NT2/D1 (cell line): ENCODE measurements at regions not wholly inside any gene's neighbourhood (a gene's known extent, or its start where the extent isn't known, plus 50 kb on each side); places are given as distances from the start of the nearest gene placed in this dataset.

Source experiments
- DNase-seq: peaks from one replicate; pipeline ENCODE4 v3.0.0-alpha.2; 2011; ENCODE audit warnings: low read depth, low spot score
- H3K27me3 ChIP-seq: 2 replicates; pipeline ENCODE4 v1.6.0; 2011; ENCODE audit warnings: mild to moderate bottlenecking; ENCODE audit not compliant: insufficient read length, insufficient read depth
- H3K36me3 ChIP-seq: 2 replicates; pipeline ENCODE4 v1.6.1; 2011; ENCODE audit warnings: mild to moderate bottlenecking, low read length, mixed read lengths; ENCODE audit not compliant: insufficient read depth, insufficient read length
- H3K4me1 ChIP-seq: 2 replicates; pipeline ENCODE4 v1.5.1; 2011; ENCODE audit not compliant: insufficient read depth, insufficient read length
- H3K4me3 ChIP-seq: 2 replicates; pipeline ENCODE4 v1.5.1; 2011; ENCODE audit warnings: low read depth; ENCODE audit not compliant: insufficient read length
- H3K9ac ChIP-seq: 2 replicates; pipeline ENCODE4 v1.6.0; 2011; ENCODE audit warnings: low read depth; ENCODE audit not compliant: insufficient read length
- H3K9me3 ChIP-seq: 2 replicates; pipeline ENCODE4 v1.5.1; 2011; ENCODE audit warnings: mild to moderate bottlenecking, low read length; ENCODE audit not compliant: insufficient read depth
- SUZ12 ChIP-seq: IDR thresholded peaks from 2 replicates; pipeline ENCODE4 v1.6.1; 2011; ENCODE audit not compliant: insufficient read length, insufficient read depth; ENCODE audit errors: extremely low read depth
- YY1 ChIP-seq: IDR thresholded peaks from 2 replicates; pipeline ENCODE4 v1.6.1; 2011; ENCODE audit not compliant: insufficient read length, insufficient read depth
- ZNF274 ChIP-seq: IDR thresholded peaks from 2 replicates; pipeline ENCODE4 v1.6.1; 2011; ENCODE audit warnings: mild to moderate bottlenecking, low read depth, low read length

GRCh38 chr1:201660931-201661822 is 122.2 kb downstream of the NAV1 start:
- DNase-seq, result no peak
- H3K9me3 ChIP-seq, result no peaks in the 10 kb centered on the region
- H3K4me3 ChIP-seq, result no peak overlapping the region
- H3K27me3 ChIP-seq, result no peaks in the 10 kb centered on the region
- TF ChIP-seq YY1 (no peak), SUZ12 (no peak), ZNF274 (no peak)
- H3K9ac ChIP-seq, result no peak overlapping the region
- H3K4me1 ChIP-seq, result peaks cover 15% of the 10 kb centered on the region
- H3K36me3 ChIP-seq, result no peaks in the 10 kb centered on the region

- TF ChIP-seq ZNF274 (no peak), SUZ12 (no peak), YY1 (no peak)
- Histone ChIP-seq H3K36me3 (no peaks in the 10 kb centered on the region), H3K4me1 (peaks cover 15% of the 10 kb centered on the region), H3K27me3 (no peaks in the 10 kb centered on the region), H3K4me3 (no peak overlapping the region), H3K9me3 (no peaks in the 10 kb centered on the region), H3K9ac (no peak overlapping the region)
- no peak for DNase-seq
Measured at GRCh38 chr1:201661823-201662359, 123.0 kb downstream of the NAV1 start.

- H3K4me1 ChIP-seq, result peaks cover 15% of the 10 kb centered on the region
- no peaks in the 10 kb centered on the region for H3K36me3 ChIP-seq
- DNase-seq, result no peak
- no peaks in the 10 kb centered on the region for H3K9me3 ChIP-seq
- no peaks in the 10 kb centered on the region for H3K27me3 ChIP-seq
- TF ChIP-seq YY1 (no peak), ZNF274 (no peak), SUZ12 (no peak)
- H3K4me3 ChIP-seq, result no peak overlapping the region
- H3K9ac ChIP-seq, result no peak overlapping the region
Measured at GRCh38 chr1:201662646-201663045, 123.7 kb downstream of the NAV1 start.

GRCh38 chr1:201663491-201664113 is 124.7 kb downstream of the NAV1 start:
- Histone ChIP-seq H3K4me1 (peaks cover 15% of the 10 kb centered on the region), H3K36me3 (no peaks in the 10 kb centered on the region), H3K9ac (no peak overlapping the region), H3K9me3 (no peaks in the 10 kb centered on the region), H3K27me3 (no peaks in the 10 kb centered on the region), H3K4me3 (no peak overlapping the region)
- TF ChIP-seq YY1, result no peak
- no peak for TF ChIP-seq ZNF274
- no peak for TF ChIP-seq SUZ12
- DNase-seq, result no peak

GRCh38 chr1:201665036-201665435 is 126.1 kb downstream of the NAV1 start:
- DNase-seq, result no peak
- no peaks in the 10 kb centered on the region for H3K36me3 ChIP-seq
- TF ChIP-seq SUZ12 (no peak), ZNF274 (no peak), YY1 (no peak)
- peaks cover 15% of the 10 kb centered on the region for H3K4me1 ChIP-seq
- no peaks in the 10 kb centered on the region for H3K27me3 ChIP-seq
- H3K9me3 ChIP-seq, result no peaks in the 10 kb centered on the region
- no peak overlapping the region for H3K4me3 ChIP-seq
- no peak overlapping the region for H3K9ac ChIP-seq

- Histone ChIP-seq H3K27me3 (peaks cover 3% of the 10 kb centered on the region), H3K36me3 (no peaks in the 10 kb centered on the region), H3K4me3 (no peak overlapping the region), H3K9ac (no peak overlapping the region), H3K4me1 (peaks cover 13% of the 10 kb centered on the region), H3K9me3 (no peaks in the 10 kb centered on the region)
- no peak for DNase-seq
- TF ChIP-seq SUZ12, result no peak
- no peak for TF ChIP-seq ZNF274
- no peak for TF ChIP-seq YY1
Measured at GRCh38 chr1:201666102-201666501, 127.2 kb downstream of the NAV1 start.

- TF ChIP-seq YY1, result no peak
- no peak for TF ChIP-seq ZNF274
- TF ChIP-seq SUZ12, result no peak
- no peak for DNase-seq
Measured at GRCh38 chr1:201666645-201667044, 127.7 kb downstream of the NAV1 start.

More at GRCh38 chr1:201666645-201667044, 127.7 kb downstream of the NAV1 start:
- Histone ChIP-seq H3K9me3 (no peaks in the 10 kb centered on the region), H3K27me3 (peaks cover 3% of the 10 kb centered on the region), H3K36me3 (no peaks in the 10 kb centered on the region), H3K9ac (no peak overlapping the region), H3K4me3 (no peak overlapping the region), H3K4me1 (peaks cover 10% of the 10 kb centered on the region)
